HG03378 (cell line): ENCODE measurements at regions not wholly inside any gene's neighbourhood (a gene's known extent, or its start where the extent isn't known, plus 50 kb on each side); places are given as distances from the start of the nearest gene placed in this dataset.
"Not testable (repeated sequence)": the region's sequence is repeated elsewhere in the genome, so short reads cannot be mapped to it uniquely, and the experiment has no call there.

Experiments used
- ATAC-seq: cut with Tn5 transposase; IDR thresholded peaks from one replicate; pipeline ENCODE4 v1.9.1; 2021; ENCODE audit warnings: mild to moderate bottlenecking, moderate library complexity; ENCODE audit not compliant: unreplicated experiment

DNA sequence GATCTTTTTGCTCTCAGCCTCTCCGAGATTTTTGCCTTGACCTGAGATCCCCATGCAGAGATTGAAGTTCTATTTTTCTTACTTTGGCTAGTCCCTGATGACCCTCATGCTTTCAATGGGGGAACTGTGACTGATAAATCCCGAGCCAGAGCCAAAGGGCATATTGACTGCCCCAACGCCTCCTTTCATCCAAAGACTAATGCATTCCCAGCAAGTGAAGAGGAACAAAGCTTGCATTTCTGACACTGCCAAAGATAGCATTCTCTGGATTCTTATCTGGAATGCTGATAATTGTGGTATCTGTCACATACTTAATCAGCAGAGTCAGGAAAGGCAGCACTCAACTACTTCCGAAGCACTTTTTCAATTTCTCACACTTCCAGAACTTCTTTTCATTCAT lies 152.3 kb upstream of the EGLN3 start:
- ATAC-seq: no peak

DNA sequence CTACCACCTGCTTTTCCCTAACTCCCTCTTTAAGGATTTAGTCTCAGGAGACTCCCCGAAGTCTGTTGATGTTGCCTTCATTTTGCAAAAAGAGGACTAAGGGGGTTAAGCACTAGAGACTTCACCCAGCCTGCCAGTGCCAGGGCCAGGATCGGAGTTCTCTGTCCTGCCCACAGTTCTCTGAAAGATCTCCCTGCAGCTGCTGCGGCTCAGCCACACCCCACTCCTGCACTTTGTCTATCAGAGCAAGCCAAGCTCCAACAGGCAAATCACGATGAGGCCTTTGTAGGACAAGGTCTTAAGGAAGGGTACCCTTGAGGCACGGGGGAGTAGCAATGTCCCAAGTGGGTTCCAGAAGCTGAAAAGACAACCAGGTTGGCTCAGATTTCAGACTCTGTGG lies 148.8 kb upstream of the EGLN3 start:
- no peak for ATAC-seq

DNA sequence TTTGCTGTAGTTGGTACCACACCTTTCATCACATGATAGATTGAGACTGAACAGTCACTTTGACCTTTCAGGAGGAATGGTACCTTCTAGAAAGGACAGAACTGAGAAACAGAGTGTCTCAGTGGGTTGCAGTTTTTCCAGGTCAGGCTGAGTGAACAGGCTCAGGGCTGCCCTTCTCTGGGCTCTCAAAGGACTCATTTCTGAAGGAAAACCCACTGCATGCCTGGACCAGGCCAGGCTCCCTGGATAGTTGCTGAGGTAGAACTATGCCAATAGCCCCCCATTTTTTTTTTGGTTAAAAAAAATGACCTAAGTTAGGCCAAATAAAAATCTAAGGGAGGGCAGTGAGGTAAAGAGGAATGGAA lies 148.1 kb upstream of the EGLN3 start:
- no peak for ATAC-seq

DNA sequence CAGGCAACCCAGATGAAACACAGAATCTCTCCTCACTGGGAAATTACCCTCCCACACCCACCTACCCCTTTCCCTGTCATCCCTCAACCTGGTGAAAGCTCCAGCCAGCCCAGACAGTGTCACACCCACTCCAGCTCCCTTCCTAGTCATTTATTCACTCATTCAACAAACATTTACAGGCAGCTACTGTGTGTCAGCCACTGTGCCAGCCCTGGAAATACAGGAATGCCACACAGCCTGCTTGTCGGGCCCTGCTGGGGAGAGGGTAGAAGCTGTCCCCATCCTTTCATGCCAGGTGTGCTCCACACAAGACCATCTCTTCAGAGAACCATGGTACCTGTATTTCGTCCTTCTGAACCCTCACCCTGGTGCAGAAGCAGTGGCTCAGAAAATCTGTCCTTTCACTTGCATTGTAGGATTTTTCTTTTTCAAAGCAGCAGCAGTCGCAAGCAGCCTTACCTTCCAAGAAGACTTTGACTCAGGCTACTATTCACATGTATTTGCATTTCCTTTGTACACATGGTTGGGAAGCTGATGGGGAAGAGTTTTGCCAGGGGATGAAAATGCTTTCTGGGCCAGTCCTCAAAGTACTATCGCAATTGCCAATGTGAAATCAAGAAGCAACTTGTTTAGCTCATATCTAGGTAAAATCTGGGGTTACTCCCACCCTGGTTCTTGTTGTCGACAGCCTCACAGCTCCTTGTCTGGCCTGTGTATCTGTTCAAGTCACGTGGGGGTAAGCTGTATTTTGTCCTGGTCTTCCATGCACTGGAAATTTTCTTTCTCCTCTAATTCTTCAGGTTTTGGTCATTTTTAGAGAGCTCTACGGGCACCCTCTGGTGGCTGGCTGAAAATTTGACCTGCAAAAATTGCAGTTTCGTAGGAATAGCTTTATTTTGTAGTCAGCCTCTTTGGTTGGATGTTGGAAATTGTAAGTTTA lies 147.4 kb upstream of the EGLN3 start:
- no peak for ATAC-seq

DNA sequence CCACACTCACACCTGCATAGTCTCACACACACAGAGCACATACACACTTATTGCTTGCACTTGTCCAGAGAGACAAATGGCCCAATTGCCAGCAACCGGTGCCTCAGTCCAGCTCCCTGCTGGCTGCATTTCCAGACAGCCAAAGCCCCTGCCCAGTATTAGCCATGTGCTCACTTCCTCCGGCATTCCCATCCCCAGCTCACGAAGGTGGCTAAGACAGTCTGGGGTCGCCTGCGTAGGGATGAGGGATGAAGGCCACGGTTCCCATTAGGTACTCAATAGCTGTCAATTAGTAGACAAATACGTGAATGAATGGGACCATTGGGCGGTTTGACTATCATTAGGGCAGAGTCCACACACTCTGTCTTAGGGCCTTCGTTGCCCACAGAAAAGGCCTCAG lies 146.8 kb upstream of the EGLN3 start:
- ATAC-seq: no peak

DNA sequence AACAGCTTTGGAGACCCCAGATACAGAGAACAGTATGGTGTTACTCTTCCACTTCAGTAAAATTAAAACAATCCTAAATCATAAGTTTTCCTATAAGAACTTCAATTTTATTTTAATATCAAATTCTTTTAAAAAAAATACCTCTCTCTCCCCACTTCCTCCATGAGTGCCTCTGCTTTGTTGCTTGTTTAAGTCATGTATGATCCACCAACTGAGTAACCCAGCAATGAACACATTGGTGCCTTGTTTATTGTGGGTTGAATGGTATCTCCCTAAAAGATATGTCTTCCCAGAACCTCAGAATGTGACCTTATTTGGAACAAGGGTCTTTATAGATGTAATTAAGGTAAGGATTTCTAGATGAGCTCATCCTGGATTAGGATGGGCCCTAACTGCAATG lies 143.5 kb upstream of the EGLN3 start:
- ATAC-seq: no peak

DNA sequence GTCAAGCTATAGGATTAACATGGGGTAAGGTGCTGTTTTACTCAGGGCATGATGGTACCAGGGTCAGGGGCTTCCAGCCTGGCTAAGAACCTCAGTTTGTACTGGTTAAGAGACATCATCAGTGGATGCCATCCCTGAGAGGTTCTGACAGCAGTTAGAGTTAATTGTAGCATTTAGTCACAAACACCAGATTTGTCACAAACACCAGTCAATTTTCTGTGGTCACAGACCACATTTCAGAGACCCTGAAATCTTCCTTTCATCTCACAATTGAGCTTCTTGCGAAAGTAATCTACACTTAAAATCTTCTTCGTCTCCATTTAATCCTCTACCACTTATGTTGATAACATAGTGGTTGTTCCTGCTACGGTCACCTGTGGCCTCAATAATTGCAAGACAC lies 143.0 kb upstream of the EGLN3 start:
- no peak for ATAC-seq

DNA sequence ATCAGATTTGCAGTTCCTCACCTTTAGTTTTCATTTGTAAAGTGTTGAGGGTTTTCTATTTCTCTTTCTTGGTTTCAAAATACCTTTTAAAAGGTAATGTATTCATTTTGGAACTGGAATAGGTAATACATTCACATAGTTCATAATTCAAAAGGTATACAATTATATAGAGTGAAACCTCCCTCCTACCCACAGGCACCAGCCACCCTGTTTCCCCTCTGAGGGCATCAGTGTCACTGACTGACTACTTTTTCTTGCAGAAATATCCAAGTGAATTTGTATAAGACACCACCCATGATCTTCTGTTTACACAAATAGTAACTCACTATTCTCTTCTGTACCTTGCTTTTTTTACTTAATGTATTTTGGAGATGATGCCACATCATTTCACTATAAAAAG lies 139.6 kb upstream of the EGLN3 start:
- ATAC-seq: no peak

DNA sequence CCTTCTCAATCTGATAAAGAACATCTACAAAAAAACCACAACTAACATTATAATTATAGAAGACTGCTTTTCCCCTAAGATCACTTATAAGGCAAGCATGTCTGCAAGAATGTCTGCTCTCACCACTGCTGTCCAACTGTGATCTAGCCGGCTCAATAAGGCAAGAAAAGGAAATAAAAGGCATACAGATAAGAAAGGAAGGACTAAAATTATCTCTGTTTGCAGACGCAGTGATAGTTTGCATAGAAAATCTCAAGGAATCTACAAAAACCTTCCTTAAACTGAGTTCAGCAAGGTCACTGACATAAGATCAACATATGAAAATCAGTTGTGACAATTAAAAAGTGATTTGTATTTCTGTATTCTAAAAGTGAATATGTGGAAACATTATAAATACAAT lies 138.0 kb upstream of the EGLN3 start:
- ATAC-seq: no peak

DNA sequence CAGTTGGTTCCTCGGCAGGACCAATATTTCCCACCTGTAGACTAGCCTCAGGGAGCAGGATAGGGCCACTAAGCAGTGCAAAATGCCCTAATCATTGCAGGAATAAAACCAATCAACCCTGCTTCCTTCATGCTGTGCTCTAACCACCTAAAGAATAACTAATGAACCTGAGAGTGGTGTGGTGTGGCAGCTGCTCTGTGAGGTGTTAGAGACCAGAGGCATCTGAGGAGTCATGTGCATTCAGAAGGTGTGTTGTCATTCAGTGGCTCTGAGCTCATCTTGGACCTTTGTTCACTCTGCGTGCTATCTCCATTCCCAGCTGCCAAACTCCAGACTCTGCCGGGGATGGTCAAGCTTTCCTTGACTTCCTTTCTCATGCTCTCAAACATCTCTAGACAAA lies 136.7 kb upstream of the EGLN3 start:
- no peak for ATAC-seq

DNA sequence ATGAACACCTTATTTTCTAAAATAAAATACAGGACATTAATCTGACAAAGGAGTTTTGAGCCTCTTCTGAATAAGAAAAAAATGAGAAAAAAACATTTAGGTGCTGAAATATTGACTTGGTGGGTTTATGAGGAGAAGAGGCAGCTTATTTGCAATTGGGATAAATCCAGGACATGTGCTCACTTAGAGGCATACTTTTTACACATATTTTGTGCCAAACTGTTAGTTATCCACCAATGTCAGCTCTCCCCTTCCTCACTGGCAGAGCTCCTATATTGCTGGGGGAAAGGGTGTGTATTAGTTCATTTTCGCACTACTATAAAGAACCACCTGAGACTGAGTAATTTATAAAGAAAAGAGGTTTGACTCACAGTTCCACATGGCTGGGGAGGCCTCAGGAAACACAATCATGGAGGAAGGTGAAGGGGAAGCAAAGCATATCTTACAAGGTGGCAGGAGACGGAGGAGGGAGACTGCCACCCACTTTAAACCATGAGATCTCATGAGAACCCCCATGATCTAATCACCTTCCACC lies 135.4 kb upstream of the EGLN3 start:
- no peak for ATAC-seq

DNA sequence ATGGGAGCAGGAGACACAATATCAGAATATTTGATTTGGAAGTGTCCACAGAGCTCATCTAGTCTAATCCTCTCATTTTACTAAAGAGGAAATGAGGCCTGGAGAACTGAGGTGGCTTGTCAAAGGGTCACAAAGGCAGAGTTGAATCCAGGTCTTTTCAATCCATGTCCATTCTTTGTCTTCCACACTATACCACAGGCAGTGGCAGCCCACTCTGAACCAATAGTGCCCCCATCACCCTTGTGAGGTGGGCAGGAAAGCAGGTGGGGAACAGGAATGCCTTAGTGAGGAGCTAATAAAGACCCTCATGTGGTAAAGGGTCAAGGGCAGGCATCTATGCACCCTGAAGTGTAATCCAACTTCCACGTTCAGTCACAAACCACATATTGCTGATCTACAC lies 134.8 kb upstream of the EGLN3 start:
- no peak for ATAC-seq

DNA sequence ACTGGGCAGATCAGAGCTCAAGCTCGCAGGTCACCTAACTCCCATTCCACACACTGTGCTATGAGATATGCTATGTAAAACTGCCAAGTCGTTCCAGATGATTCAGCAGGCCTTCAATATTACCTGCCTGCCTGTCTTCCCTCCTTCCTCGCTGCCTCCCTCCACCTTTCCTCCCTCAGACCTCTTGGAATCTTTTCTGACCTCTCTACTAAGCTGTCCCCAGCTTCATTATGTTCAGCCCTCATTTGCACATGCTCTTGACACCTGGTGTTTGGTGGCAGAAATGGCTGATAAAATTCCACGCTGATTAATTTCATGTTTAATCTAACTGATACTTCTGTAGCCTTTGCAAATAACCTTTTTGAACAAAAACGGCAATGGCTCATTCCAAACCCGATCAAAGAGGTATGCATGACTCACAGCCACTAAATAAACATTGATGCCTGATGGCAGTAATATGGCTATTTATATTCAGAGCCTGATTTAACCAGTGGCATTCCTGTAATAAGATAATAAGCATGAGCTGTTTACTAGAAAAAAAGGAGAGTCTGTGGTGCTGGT lies 130.8 kb upstream of the EGLN3 start:
- ATAC-seq: no peak

DNA sequence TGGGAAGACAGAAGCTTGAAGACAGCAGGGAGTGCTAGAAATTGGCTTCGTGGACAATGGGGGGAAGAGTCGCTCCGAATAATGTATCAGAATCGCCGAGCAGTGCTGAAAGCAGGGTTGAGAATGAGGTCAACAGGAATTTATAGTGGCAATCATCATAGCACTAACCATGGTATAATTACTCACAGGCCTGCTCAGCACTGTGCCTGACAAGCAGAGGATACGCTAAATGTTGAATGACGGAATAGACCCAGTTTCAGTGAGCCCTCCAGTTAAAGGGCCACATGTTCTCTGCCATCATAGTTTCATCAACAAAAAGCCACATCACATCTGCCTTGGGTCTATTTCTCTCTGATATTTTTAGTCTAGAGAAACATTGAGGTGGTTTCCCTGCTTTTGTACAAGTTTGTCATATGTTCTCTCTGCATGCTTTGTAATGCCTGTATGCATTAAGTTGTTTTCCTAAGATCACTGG lies 130.3 kb upstream of the EGLN3 start:
- ATAC-seq: no peak

DNA sequence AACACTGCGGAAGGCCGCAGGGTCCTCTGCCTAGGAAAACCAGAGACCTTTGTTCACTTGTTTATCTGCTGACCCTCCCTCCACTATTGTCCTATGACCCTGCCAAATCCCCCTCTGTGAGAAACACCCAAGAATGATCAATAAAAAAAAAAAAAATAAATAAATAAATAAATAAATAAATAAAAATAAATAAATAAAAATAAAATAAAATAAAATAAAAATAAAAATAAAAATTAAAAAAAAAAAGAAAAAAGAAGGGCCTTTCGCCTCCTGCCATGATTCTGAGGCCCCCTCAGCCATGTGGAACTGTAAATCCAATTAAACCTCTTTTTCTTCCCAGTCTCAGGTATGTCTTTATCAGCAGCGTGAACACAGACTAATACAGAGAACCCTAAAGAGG lies 128.8 kb upstream of the EGLN3 start:
- not testable (repeated sequence) for ATAC-seq

DNA sequence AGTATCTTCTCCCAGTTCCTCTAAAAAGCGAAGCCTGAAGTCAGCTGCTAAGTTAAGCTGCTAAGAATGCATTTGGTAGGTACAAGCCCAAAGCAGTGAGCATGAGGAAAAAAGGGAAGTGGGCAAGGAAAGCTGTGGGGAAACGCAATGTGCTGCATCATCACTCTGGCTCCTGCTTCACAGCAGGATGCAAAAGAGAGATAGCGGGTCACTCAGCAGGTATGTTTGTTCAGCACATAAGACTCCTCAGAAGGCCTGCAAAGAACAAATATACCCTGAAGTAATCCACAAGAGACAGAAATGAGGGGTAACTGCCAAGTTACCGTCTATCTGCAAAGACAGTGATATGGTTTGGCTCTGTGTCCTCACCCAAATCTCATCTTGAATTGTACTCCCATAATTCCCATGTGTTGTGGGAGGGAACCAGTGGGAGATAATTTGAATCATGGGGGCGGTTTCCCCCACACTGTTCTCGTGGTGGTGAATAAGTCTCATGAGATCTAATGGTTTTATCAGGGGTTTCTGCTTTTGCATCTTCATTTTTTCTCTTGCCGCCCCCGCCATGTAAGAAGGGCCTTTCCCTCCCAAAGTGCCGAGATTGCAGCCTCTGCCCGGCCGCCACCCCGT lies 127.4 kb upstream of the EGLN3 start:
- ATAC-seq: no peak

DNA sequence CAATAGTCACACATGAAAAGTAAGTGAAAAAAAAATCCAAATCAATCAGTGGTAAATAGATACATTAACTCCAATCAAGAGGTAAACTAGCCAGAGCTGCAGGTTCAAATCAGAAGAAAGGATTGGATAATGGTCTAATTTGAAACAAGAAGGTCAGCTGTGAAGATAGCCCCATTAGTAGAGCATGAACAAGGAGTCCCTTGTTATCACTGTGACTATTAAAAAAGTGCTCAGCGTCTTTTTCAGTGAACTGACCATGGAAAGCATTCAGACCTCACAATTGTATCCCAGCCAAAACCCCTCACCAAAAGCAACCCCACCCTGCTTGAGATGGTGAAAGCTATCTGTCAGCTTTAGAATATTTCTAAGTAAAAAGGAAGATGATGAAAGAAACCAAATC lies 125.0 kb upstream of the EGLN3 start:
- no peak for ATAC-seq

DNA sequence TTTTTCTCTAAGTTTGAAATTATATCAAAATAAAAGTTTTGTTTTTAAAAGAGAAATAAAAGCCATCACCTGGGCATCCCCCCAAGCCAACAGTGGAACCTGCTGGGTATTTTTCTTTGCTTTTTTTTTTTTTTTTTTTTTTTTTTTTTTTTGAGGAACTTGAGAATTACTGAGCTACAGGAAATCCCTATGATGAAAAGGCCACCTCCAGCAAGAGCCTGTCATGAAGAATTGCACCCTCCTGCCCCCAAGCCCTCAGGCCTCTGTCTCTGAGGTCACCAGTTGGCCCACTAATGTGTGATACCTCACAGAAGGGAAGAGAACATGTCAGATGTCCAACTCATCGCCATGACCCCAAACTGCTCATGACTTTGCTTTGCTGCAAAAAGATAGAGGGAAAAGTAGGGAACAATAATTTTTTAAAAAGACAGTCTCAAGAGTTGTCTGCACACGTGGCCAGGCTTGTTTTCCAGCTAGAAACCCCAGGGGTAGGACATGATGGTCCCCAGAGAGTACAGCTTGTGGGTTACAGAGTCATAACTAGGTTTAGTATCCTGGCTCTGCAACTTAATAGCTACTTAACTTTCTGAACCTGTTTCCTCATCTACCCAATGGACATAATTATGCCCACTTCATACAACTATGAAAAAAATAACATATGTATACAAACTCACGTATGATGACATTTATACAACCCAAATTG lies 124.3 kb upstream of the EGLN3 start:
- ATAC-seq: peak; percentile 70

DNA sequence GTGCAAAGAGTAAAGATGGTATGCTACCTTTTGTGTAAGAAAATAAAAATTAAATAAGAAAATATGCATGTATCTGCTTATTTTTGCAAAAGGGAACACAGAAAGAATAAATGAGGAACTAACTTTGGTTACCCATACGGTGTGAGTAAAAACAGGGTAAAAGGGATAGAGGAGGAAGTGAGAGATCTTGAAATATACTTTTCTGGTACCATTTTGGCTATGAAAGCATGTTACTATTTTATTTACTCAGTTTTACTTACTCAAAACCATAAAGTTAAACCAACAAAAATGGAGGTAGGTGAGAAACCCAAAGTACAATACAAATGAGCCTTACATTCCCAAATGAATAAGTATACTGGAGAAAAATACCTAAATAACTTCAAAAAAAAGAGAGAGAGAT lies 122.0 kb upstream of the EGLN3 start:
- peak; percentile 60 for ATAC-seq

DNA sequence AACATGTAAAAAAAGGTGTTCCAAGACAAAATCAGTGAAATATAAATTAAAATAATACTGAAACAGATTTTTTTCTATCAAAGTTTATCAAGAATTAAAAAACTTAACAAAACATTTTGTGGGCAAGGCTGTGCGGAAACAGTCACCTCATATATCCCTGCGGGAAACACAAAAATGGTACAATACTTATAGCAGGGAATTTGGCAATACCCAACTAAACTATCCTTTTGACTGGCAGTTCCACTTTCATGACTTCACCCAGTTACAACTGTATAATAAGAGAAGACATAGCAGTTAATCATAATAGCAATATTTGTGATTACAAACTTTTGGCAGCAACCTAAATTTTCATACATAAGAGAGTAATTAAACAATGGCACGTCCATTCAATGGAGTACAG lies 121.5 kb upstream of the EGLN3 start:
- no peak for ATAC-seq

DNA sequence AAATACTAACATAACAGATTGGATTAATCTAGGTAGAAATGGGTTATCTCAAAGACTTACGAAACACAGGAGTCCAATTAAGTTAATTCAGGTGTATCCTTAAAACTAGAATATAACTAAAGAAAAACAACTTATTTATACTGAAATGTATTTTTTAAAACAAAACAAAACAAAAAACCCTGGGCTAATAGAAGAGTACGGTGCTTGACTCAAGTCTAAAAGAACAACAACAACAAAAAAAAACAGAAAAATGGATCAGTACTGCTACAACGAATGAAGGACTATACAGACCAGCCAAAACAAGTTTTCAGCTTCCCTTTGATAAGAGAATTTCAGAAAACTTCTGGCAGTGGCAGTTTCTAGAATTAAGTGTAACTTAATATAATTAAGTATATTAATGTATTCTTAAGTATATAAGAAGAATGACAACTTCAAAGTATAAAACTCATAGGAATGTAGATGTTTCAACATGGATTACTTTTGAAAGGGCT lies 120.1 kb upstream of the EGLN3 start:
- ATAC-seq: no peak
